AG09319 (cell line): ENCODE measurements at regions not wholly inside any gene's neighbourhood (a gene's known extent, or its start where the extent isn't known, plus 50 kb on each side); places are given as distances from the start of the nearest gene placed in this dataset.

Source experiments
- DNase-seq: peaks from one replicate; pipeline ENCODE4 v3.0.0-alpha.2; 2010; ENCODE audit warnings: low read depth; ENCODE audit errors: extremely low read depth
- CTCF ChIP-seq: IDR thresholded peaks from 2 replicates; pipeline ENCODE4 v1.5.1; 2011; ENCODE audit warnings: low read depth, mild to moderate bottlenecking, inconsistent platforms, low read length, moderate library complexity

GRCh38 chr10:62471711-62472110 lies 97.5 kb downstream of the ZNF365 start:
- DNase-seq = no peak
- no peak for TF ChIP-seq CTCF

GRCh38 chr10:62473241-62473640 lies 99.1 kb downstream of the ZNF365 start:
- no peak for TF ChIP-seq CTCF
- DNase-seq = no peak

- TF ChIP-seq CTCF = no peak
- no peak for DNase-seq
These were observed 101.4 kb downstream of the ZNF365 start for GRCh38 chr10:62475551-62475950.

GRCh38 chr10:62479523-62479922 lies 105.4 kb downstream of the ZNF365 start:
- no peak for DNase-seq
- no peak for TF ChIP-seq CTCF

- TF ChIP-seq CTCF = no peak
- no peak for DNase-seq
These were observed 106.0 kb downstream of the ZNF365 start for GRCh38 chr10:62480196-62480595.

GRCh38 chr10:62482581-62482980 lies 108.4 kb downstream of the ZNF365 start:
- DNase-seq = no peak
- no peak for TF ChIP-seq CTCF

GRCh38 chr10:62491597-62491996 lies 117.4 kb downstream of the ZNF365 start:
- no peak for DNase-seq
- TF ChIP-seq CTCF = no peak
